GM12865 (cell line): ENCODE measurements at regions not wholly inside any gene's neighbourhood (a gene's known extent, or its start where the extent isn't known, plus 50 kb on each side); places are given as distances from the start of the nearest gene placed in this dataset.

Experiments used
- DNase-seq: peaks from one replicate; pipeline ENCODE4 v3.0.0; 2010; ENCODE audit warnings: low read depth
- H3K4me3 ChIP-seq: 2 replicates; pipeline ENCODE4 v1.5.1; 2011; ENCODE audit warnings: mild to moderate bottlenecking, low read depth, low read length, control low read depth
- TF ChIP-seq, protein P1 (sequence below): IDR thresholded peaks from 2 replicates; pipeline ENCODE4 v1.5.1; 2011; ENCODE audit warnings: low read length, control low read depth, low read depth, inconsistent platforms; ENCODE audit not compliant: insufficient read depth; ENCODE audit errors: missing control alignments

DNA sequence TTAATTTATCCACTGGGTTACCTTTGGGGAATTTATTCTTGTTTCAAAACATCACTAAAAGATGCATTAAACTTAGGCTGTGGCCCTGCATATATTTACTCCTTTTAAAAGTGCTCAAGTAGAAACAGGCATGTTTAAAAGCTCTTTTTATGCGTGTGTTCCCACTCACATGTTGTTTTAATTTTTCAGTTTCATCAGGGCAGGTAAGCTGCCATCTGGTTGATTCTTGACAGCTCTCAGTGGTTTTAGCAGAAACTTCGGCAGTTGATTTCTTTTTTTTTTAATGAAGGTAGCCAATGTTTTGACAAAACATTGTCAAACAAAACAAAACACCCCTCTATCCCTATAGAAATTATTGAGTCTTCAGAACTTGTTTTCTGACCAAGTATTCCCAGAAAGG, 89.6 kb upstream of the LGR5 start:
- no peak for DNase-seq
- no peak overlapping the region for H3K4me3 ChIP-seq
- TF ChIP-seq, protein P1, sequence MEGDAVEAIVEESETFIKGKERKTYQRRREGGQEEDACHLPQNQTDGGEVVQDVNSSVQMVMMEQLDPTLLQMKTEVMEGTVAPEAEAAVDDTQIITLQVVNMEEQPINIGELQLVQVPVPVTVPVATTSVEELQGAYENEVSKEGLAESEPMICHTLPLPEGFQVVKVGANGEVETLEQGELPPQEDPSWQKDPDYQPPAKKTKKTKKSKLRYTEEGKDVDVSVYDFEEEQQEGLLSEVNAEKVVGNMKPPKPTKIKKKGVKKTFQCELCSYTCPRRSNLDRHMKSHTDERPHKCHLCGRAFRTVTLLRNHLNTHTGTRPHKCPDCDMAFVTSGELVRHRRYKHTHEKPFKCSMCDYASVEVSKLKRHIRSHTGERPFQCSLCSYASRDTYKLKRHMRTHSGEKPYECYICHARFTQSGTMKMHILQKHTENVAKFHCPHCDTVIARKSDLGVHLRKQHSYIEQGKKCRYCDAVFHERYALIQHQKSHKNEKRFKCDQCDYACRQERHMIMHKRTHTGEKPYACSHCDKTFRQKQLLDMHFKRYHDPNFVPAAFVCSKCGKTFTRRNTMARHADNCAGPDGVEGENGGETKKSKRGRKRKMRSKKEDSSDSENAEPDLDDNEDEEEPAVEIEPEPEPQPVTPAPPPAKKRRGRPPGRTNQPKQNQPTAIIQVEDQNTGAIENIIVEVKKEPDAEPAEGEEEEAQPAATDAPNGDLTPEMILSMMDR, result no peak

DNA sequence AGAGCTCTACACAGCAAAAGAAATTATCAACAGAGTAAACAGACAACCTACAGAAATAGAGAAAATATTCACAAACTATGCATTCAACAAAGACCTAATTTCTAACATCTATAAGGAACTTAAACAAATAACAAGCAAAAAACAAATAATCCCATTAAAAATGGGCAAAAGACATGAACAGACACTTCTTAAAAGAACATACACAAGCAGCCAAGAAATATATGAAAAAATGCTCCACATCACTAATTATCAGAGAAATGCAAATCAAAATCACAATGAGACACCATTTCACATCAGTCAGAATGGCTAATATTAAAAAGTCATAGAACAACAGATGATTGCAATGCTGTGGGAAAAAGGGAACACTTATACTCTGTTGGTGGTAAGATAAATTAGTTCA, 100.7 kb upstream of the LGR5 start:
- TF ChIP-seq, protein P1, result no peak
- no peak overlapping the region for H3K4me3 ChIP-seq
- DNase-seq, result no peak

DNA sequence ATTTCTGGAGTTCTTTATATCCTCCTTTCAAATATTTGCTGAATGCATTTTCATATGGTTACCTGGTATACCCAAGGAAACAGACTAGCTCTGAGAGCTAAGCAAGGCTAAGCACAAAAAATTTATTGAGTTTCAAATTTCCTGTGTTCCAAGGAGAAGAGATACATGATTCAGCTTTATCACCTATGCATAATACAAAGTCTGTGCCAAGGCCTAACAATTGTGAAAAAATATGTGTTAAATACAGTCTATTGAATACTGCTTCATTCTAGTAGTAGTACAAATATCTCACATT, 103.7 kb upstream of the LGR5 start:
- H3K4me3 ChIP-seq, result no peak overlapping the region
- TF ChIP-seq, protein P1, result no peak
- DNase-seq, result no peak

DNA sequence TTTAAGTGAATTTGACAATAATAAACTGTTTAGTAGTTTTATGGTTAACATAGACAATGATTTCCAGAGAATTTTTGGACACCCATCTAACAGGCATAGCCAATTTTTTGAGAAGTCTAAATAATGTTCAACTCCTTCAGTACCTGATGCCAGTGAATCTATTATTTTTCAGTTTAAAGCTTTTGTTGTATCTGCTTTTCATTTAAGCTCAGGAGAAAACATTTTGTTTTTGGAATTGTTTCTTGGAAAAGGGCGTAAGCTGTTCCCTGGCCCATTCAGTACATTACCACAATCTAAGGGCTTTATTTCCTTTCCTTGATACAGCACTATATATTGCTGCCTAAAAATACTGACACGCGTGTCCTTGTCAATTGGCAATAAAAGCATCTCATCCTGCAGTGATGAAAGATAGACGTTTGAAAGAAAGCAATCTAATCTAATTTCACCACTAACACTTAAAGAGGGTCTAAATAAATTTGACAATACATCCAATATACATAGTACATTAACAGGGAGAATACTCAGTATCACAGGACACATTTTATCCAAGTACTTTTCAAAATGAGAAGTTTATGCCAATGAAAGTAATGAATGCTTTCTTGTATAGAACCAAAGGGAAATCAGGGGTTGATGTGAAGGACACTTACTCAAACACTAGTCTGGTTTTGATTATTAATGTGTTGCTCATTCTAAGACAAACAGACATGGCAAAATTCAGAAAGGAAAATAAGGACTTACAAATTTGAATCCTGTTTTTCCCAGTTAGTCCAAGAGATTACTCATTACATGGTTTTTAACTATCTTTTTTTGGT, 104.2 kb upstream of the LGR5 start:
- TF ChIP-seq, protein P1, result no peak
- no peak overlapping the region for H3K4me3 ChIP-seq
- no peak for DNase-seq

DNA sequence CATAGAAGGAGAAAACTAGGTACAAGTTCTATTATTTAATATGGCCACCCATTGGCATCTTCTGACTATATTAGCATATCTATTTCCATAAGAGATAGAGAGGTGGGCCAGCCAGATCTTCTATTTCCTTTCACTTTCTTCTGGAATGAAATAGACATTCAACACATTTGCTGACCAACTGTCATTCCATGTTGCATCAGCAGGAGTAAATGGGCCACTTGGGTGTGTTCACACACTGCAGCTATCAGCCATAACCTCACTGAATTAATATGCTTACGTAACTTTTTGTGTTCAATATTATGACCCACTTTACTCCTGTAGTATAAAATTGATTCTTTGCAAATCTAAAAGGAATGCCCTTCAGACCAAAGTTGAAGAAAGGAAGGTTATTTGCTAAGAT, 106.2 kb upstream of the LGR5 start:
- no peak overlapping the region for H3K4me3 ChIP-seq
- TF ChIP-seq, protein P1, result no peak
- DNase-seq, result no peak

DNA sequence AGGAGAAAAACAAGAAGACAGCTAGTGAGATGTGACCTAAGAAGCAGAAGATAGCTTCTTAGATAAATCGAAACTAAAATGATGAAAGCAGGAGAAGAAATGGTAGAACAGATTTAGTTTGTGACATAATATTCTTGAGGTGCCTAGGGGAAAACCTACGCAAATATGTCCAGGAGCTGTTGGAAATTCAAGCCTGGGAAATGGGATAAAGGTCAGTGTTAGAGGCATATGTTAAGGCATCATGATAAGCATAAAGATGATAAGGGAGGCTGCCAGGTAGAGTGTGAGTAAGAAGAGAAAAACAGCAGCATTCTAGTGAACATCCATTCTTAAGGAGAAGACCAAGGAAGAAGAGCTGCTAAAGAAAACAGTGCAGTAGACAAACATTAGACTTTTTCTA, 109.6 kb upstream of the LGR5 start:
- TF ChIP-seq, protein P1, result no peak
- no peak for DNase-seq
- no peak overlapping the region for H3K4me3 ChIP-seq

DNA sequence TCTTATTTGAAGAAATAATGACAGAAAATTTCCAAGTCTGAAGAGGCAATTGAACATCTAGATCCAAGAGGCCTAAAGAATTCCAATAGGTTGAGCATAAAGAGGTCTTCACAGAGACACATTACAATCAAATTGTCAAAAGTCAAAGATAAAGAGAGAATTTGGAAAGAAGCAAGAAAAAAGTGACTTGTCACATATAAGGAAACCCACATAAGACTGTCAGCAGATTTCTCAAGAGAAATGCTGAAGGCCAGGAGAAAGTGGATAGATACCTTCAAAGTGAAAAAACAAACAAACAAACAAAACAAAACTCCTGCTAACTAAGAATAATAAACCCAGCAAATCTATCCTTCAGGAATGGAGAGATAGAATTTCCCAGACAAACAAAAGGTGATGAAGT, 118.1 kb upstream of the LGR5 start:
- no peak overlapping the region for H3K4me3 ChIP-seq
- no peak for DNase-seq
- TF ChIP-seq, protein P1, result no peak
